CD4-positive, alpha-beta T cell treated with Interleukin-12 subunit alpha and Interleukin-12 subunit beta, for 1 hour (primary cell): ENCODE measurements at regions not wholly inside any gene's neighbourhood (a gene's known extent, or its start where the extent isn't known, plus 50 kb on each side); places are given as distances from the start of the nearest gene placed in this dataset.
"Not testable (repeated sequence)": the region's sequence is repeated elsewhere in the genome, so short reads cannot be mapped to it uniquely, and the experiment has no call there.

Source experiments
- DNase-seq: peaks from one replicate; pipeline ENCODE4 v3.0.0-alpha.2; 2020

- peak; percentile 44 for DNase-seq
Measured at GRCh38 chr2:87524619-87525188, 223.2 kb upstream of the PLGLB2 start.

GRCh38 chr2:87525497-87525991, 222.3 kb upstream of the PLGLB2 start:
- peak; percentile 73 for DNase-seq

- not testable (repeated sequence) for DNase-seq
Measured at GRCh38 chr2:87526258-87526657, 221.6 kb upstream of the PLGLB2 start.

DNA sequence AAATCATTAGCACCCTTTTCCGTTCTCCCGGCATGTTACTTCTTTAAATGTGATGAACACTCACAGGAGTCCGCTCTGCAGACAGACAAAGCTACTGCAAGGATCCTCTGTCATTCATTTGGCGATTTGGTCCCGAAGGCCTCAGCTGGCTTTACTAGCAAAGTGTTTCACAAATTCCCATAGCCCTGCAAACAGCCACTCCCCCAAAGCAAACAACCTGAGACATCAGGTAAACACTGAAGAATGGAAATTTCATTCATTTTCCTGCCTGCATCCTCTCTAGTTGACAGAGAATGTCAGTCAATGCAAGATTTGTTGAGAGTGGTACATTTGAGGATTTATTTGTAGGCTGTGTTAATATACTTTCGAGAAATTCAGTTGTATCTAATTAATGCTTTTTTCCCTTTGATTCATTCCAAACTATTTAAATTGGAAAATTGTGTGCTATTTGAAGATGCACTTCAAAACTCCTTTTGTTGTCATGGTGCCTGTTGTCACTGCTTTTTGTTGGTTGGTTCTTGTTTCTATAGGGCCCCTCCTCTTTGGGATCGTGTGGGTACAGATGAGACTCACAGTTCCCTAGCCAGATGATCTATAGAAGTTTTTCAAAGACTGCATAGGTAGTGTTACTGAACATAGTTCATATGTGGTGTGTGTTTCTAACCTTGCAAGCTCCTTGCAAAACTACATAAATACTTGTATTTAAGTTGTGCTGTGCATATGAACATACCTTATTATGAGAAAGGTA, 215.7 kb upstream of the PLGLB2 start:
- peak; percentile 51 for DNase-seq

- DNase-seq, result peak; percentile 24
Measured at GRCh38 chr2:87533390-87534272, 214.3 kb upstream of the PLGLB2 start.

- not testable (repeated sequence) for DNase-seq
Measured at GRCh38 chr2:87534273-87534889, 213.5 kb upstream of the PLGLB2 start.

GRCh38 chr2:87536427-87536826, 211.5 kb upstream of the PLGLB2 start:
- DNase-seq, result not testable (repeated sequence)

DNA sequence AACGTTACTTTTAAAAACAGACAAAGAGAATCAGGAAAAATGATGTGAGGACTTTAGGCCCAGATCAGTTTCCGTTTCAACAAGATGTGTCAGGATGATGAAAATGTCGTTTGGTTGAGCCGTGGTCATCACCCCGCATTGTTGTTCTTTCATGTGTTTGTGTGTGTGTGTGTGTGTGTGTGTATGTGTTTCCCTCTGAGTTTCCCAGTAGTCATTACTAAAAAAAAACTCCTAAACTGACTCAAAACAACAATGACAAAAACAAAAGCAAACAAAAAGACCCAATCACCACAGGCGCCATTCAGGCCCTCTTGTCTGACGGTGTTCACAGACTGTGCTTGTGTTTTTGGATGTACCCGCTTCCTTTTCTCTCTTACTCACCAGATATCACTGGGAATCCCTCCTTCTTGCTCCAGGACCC, 210.6 kb upstream of the PLGLB2 start:
- DNase-seq, result peak; percentile 57

GRCh38 chr2:87538268-87538667, 209.6 kb upstream of the PLGLB2 start:
- DNase-seq, result peak; percentile 27

DNA sequence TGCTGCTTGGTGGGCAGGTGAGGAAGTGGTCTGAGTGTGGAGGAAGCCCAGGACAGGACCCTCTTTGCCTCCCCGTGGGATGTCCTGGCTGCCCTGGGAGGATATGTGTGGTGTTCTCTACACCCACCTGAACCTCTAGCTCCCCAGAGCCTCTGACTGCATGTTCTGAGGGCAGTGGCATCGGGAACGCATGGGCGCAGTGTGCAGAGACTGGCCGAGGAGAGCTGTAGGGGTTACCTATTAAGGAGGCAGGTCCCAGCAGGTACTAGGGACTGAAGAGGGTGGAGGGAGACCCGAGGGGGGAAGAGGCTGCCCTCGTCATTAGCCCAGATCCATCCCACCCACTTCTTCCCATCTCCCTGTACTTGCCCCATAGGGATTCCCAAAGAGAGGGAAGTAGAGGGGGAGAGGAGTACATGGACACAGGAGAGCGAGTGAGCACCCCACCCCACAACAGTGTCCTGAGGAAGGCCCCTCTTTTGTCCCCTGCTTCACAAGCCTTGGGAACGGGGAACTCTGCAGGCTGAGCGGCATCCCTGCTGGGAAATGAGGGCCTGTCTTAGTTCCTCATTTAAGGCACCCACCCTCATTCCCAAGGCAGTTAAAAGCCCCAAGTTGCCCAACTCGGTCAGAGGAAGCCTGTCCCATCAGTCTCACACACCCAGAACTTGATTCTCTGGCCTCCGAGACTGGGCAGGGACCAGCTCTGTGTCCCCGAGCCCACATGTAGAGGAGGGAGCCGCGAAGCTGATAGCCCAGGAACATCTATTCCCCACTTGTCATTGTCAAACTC, 208.5 kb upstream of the PLGLB2 start:
- not testable (repeated sequence) for DNase-seq

DNA sequence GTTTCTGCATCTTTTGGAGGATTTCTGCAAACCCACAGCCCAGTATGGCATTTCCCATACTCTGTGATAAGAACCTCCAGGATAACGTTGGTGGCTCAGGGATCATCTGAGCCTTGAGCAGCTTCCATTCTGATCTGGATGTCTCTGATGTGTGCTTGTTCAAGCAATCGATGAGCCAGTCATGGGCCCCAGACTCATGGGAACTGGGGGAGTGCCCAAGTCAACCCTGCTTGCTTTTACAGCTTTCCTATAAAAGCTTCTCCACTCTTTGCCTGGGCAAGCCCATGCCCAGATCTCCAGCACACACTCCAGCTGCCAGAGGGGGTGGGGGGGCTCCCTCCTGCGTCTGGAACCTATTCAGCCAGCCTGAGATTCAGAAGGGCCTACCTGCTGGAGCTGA, 207.6 kb upstream of the PLGLB2 start:
- DNase-seq, result not testable (repeated sequence)

GRCh38 chr2:87542599-87543174, 205.2 kb upstream of the PLGLB2 start:
- DNase-seq, result not testable (repeated sequence)

GRCh38 chr2:87543797-87544196, 204.1 kb upstream of the PLGLB2 start:
- DNase-seq, result not testable (repeated sequence)

- DNase-seq, result not testable (repeated sequence)
Measured at GRCh38 chr2:87547106-87547505, 200.8 kb upstream of the PLGLB2 start.

DNA sequence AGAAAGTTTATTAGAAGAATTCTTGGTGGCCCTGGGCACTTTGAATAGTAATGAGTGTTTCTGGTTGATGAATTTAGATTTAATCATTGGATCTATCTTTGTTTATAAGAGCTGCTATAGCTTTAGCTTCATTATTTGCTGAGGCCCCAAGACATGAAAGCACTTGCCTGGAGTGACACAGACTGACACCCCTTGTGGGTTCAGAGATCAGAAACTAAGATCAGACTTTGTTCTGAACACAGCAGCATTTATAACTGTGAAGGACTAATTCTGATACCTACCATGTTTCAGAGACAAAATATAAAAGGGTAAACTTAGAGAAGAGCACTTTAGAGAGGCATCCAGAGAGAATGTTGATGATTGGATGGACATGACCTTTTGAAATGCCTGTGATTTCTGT, 199.9 kb upstream of the PLGLB2 start:
- not testable (repeated sequence) for DNase-seq

DNA sequence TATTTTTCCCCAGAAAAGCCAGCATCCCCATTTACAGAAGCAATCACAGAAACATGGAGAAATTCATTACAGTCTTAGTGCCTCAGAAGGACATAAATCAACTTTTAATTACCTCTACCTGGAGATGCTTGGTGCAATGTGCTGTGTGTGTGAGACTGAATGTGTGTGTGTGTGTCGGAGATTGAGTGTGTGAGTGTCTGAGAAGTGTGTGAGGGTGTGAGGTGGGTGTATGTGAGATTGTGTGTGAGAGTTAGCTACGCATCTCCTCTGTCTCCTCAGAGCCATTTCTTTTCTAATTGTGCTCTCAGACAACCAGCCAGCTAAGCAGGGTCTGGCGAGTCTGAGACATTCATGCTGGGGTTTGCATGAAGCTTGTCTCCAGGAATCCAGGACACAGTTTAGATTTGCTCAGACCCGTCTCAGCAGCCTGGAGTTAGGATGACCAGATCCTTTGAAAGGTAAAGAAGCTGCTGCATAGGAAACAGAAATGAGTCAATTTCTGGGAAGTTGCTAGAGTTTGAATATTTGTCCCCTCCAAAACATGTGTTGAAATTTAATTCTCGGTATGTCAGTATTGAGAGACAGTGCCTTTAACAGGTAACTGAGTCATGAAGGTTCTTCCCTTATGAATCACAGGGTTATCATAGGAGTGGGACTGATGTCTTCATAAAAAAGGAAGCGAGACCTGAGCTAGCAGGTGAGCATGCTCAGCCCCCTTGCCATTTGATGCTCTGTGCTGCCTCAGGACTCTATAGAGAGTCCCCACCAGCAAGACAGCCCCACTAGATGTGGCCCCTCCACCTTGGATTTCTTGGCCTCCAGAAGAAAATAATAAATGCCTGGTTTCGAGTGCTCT, 199.0 kb upstream of the PLGLB2 start:
- DNase-seq, result not testable (repeated sequence)

DNA sequence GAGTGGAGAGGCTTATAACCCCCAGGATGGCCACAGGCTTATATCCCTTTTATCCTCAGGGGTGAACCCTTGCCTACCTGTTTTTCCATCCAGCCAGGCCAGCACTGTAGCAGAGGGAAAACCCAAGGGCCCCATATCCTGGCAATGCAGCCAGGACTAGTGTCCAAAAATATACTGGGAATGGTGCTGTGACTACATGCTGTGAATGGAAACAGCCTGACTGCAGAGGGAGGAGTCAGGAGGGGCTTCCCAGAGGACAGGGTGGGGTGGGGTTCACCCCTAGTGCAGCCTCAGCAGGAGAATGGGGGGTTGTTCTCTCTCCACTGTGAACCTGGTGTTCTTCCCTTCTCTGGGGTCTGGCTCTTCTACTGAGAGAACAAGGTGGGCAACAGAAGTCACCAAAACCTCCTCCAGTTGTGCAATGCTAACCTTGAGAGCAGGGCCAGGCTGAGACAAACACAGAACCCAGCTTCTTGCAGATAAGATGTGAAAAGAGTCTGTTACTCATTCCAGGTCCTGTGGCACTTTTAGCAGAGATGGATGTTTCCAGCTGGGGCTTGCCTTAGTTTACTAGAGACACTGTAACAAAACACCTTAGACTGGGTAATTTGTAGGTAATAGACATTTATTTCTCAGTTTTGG, 198.2 kb upstream of the PLGLB2 start:
- DNase-seq, result not testable (repeated sequence)

GRCh38 chr2:87554678-87555077, 193.2 kb upstream of the PLGLB2 start:
- DNase-seq, result not testable (repeated sequence)

- not testable (repeated sequence) for DNase-seq
Measured at GRCh38 chr2:87555082-87555481, 192.8 kb upstream of the PLGLB2 start.

DNA sequence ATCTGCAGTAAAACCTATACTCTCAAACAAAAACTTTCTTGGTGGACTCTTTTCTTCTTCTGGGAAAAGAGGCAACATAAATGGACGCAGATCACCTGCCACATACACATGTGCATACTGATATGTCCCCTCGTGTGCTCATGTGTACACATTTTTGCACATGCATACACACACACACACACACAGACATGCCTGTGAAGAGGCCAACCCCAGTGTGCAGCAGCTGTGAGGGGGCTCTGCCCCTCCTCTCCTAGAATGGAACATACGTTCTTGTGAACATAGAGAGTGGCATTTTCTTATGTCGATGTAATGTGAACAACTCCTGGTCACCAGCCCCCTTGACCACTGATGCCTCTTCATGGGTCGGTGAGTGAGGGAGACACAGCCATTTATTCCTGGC, 188.9 kb upstream of the PLGLB2 start:
- not testable (repeated sequence) for DNase-seq
